ENCODE measurements at regions not wholly inside any gene's neighbourhood (a gene's known extent, or its start where the extent isn't known, plus 50 kb on each side); places are given as distances from the start of the nearest gene placed in this dataset.
"Not testable (repeated sequence)": the region's sequence is repeated elsewhere in the genome, so short reads cannot be mapped to it uniquely, and the experiment has no call there.

GRCh38 chr10:22824984-22825383 lies 102.9 kb upstream of the ARMC3 start:
- ATAC-seq (no peak), DNase-seq (no peak)
- no peaks in the 10 kb centered on the region for H3K36me3 ChIP-seq
- peaks cover 4% of the 10 kb centered on the region for H3K4me1 ChIP-seq
- no peak overlapping the region for H3K4me3 ChIP-seq
- intact Hi-C loops (cut with DNase I), result no loop called here
- no peaks in the 10 kb centered on the region for H3K27me3 ChIP-seq
- H3K9me3 ChIP-seq, result no peaks in the 10 kb centered on the region
- TF ChIP-seq CTCF (IDR thresholded peaks at IDR 0.05), result no peak
- H3K27ac ChIP-seq, result no peak overlapping the region

- no peak for DNase-seq
- intact Hi-C loops (cut with DNase I), result no loop called here
- H3K4me1 ChIP-seq, result peaks cover 4% of the 10 kb centered on the region
- H3K27me3 ChIP-seq, result no peaks in the 10 kb centered on the region
- ATAC-seq, result no peak
- no peaks in the 10 kb centered on the region for H3K36me3 ChIP-seq
- no peak overlapping the region for H3K27ac ChIP-seq
- no peak overlapping the region for H3K4me3 ChIP-seq
- H3K9me3 ChIP-seq, result no peaks in the 10 kb centered on the region
- no peak for TF ChIP-seq CTCF (IDR thresholded peaks at IDR 0.05)
Measured at GRCh38 chr10:22824520-22824919, 103.3 kb upstream of the ARMC3 start.

- intact Hi-C loops (cut with DNase I), result no loop called here
- H3K27me3 ChIP-seq, result no peaks in the 10 kb centered on the region
- no peaks in the 10 kb centered on the region for H3K9me3 ChIP-seq
- DNase-seq (no peak), ATAC-seq (no peak)
- TF ChIP-seq CTCF (IDR thresholded peaks at IDR 0.05), result no peak
- no peak overlapping the region for H3K27ac ChIP-seq
- peaks cover 4% of the 10 kb centered on the region for H3K4me1 ChIP-seq
- H3K4me3 ChIP-seq, result no peak overlapping the region
- H3K36me3 ChIP-seq, result no peaks in the 10 kb centered on the region
Measured at GRCh38 chr10:22823109-22823508, 104.7 kb upstream of the ARMC3 start.

GRCh38 chr10:22821921-22822320 lies 105.9 kb upstream of the ARMC3 start:
- ATAC-seq; intact Hi-C loops (cut with DNase I): not testable (repeated sequence)

GRCh38 chr10:22821501-22821900 lies 106.4 kb upstream of the ARMC3 start:
- H3K4me1 ChIP-seq, result peaks cover 4% of the 10 kb centered on the region
- intact Hi-C loops (cut with DNase I), result no loop called here
- H3K36me3 ChIP-seq, result no peaks in the 10 kb centered on the region
- H3K9me3 ChIP-seq, result no peaks in the 10 kb centered on the region
- no peak overlapping the region for H3K4me3 ChIP-seq
- no peaks in the 10 kb centered on the region for H3K27me3 ChIP-seq
- no peak for TF ChIP-seq CTCF (IDR thresholded peaks at IDR 0.05)
- DNase-seq, result no peak
- H3K27ac ChIP-seq, result no peak overlapping the region
- no peak for ATAC-seq

More at GRCh38 chr10:22821921-22822320, 105.9 kb upstream of the ARMC3 start:
- DNase-seq, H3K4me3 ChIP-seq, H3K27me3 ChIP-seq, H3K9me3 ChIP-seq, H3K4me1 ChIP-seq, H3K36me3 ChIP-seq, H3K27ac ChIP-seq: not testable (repeated sequence)

- no peaks in the 10 kb centered on the region for H3K36me3 ChIP-seq
- ATAC-seq (peak; percentile 39), DNase-seq (no peak)
- H3K9me3 ChIP-seq, result no peaks in the 10 kb centered on the region
- no peak overlapping the region for H3K27ac ChIP-seq
- intact Hi-C loops (cut with DNase I), result no loop called here
- TF ChIP-seq CTCF (IDR thresholded peaks at IDR 0.05), result no peak
- H3K4me1 ChIP-seq, result no peaks in the 10 kb centered on the region
- H3K27me3 ChIP-seq, result no peaks in the 10 kb centered on the region
- H3K4me3 ChIP-seq, result no peak overlapping the region
Measured at GRCh38 chr10:22816298-22816653, 101.9 kb upstream of the PIP4K2A start.

All from upper lobe of right lung (tissue), 1 donor.